NCI-H2227 (cell line): ENCODE measurements at regions not wholly inside any gene's neighbourhood (a gene's known extent, or its start where the extent isn't known, plus 50 kb on each side); places are given as distances from the start of the nearest gene placed in this dataset.

Experiments used
- DNase-seq: peaks from one replicate; lab custom pipeline; 2025; ENCODE audit not compliant: unreplicated experiment; lab: John Stamatoyannopoulos, UW

DNA sequence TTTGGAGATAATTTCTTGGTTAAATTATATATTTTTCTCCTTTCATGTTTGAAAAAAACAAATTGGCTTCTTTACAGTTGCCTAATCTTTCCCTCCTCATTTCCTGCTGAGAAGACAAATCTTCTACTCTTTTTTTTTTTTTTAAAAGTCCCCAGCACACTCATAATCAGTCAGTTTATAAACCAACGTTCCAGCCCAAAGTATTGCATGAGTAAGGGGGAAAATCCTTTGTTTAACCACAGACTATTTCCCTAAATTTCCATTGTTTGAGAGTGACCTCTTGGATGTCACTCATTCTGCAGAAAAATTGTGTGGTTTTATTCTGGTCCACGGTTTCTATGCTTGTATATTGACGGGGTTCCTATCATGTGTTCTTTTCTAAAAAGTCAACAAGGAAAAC, 55.1 kb upstream of the TLR4 start:
- no peak for DNase-seq

DNA sequence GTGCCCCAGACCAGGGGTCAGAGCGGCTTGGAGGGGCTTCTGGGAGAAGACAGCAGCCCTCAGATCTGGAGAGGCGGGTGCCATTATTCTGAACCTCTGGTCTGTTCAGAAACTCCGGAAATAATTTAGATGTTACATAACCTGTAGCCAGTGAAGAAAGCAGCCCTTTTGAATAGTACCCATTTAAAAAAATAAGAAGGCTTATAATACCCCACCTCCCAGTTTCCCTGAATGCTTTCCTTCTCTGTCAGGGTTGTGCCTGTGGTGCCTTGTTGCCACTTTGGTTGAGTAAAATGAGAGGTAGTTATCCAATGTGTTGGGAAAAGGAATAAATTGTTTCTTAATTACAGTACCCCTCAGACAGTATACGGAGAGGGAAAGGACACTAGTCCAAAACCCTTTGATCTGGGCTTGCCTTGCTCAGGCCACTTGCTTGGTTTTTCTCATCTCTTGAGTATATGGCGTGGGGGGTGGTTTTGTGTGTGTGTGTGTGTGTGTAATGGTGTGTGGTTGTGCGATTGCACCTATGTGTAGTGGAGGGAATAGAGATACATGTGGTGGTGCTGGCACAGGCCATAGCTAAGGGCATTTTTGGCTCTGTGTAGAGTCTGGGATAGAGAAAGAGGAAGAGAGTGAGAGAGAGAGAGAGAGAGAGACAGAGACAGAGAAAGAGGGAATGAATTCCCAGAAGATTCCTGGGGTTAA, 59.1 kb upstream of the TLR4 start:
- DNase-seq, result no peak

DNA sequence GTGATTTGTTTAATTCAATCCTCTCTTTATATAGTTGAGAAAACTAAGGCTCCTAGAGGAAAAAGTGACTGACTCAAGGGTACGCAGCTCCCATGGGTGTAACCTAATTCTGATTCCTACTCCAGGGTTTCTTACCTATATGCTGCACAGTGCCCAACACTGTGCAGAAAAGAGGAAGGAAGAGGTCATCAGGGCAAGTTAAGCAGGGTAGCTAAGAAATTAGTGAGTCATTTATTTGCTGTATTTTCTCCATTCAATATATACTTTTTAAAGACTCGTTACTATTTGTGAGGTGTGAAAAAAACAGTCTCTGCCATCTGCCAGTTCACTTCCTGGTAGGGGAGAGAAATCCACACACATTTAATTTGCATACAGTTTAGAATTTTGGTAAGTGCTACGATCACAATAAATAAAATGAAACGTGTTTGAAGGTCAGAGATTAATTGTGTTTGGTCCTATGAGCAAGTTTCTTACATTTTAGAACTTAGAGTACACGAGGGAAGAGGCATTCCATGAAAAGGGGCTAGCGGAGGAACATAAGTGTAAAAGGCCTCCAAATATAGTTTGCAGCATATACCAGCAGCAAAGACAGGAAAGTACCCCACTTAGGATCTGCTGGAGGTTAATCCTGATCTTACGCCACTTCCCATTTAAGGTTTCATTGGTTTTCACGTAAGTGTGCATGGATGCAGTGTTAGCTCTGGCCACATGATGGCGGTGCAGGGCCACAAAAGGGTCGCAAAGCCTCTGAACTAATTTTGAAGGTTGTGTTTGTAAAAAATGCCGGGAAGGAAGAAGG, 59.9 kb upstream of the TLR4 start:
- DNase-seq, result peak; percentile 83

DNA sequence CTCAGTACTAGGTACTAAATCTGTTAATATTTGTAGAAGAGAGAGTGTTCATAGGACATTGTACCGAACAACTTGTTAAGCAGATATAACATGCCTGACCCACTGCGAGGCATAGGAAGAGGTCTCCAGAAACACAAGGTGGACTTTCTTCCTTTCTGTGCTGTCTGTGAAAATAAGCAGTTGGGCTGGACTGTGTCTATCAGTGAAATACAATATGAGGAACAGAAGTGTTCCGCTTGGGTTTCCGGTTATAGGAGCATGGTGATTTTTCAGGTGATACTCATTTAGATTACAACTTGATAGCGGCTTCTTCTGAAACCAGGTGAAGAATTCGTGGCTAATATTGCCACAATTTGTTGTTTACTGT, 60.9 kb upstream of the TLR4 start:
- DNase-seq, result peak; percentile 25

DNA sequence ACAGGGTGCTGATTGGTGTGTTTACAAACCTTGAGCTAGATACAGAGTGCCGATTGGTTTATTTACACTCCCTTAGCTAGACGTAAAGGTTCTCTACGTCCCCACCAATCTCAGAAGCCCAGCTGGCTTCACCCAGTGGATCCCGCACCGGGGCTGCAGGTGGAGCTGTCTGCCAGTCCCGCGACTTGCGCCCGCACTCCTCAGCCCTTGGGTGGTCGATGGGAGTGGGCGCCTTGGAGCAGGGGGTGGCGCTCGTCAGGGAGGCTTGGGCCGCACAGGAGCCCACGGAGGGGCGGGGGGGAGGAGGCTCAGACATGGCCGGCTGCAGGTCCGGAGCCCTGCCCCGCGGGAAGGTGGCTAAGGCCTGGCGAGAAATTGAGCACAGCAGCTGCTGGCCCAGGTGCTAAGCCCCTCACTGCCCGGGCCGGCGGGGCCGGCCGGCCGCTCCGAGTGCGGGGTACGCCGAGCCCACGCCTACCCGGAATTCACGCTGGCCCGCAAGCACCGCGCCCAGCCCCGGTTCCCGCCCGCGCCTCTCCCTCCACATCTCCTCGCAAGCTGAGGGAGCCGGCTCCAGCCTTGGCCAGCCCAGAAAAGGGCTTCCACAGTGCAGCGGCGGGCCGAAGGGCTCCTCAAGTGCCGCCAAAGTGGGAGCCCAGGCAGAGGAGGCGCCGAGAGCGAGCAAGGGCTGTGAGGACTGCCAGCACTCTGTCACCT, 61.5 kb upstream of the TLR4 start:
- peak; percentile 46 for DNase-seq

GRCh38 chr9:117636681-117637080, 67.5 kb upstream of the TLR4 start:
- DNase-seq, result no peak

GRCh38 chr9:117625154-117625553, 79.0 kb upstream of the TLR4 start:
- no peak for DNase-seq

- no peak for DNase-seq
Observed at GRCh38 chr9:117624106-117624505, 80.1 kb upstream of the TLR4 start.

DNA sequence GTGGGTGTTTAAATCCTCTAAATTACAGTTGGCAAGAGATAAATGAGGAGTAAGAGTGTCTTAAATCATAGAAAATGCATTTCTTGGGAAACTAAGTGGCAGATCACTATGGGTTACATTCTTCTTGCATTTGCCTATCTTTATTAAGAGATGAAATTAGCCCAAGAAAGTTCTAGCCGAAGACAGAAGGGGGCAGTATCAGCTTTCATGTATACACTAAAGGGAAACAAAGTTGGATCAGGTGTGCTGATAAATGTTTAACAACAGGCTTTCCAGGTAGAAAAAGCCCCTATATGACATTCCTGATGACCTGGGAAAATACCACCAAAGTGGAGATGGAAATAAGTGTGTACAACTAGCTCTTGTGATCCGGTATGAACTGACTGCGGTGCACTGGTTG, 81.9 kb upstream of the TLR4 start:
- no peak for DNase-seq

DNA sequence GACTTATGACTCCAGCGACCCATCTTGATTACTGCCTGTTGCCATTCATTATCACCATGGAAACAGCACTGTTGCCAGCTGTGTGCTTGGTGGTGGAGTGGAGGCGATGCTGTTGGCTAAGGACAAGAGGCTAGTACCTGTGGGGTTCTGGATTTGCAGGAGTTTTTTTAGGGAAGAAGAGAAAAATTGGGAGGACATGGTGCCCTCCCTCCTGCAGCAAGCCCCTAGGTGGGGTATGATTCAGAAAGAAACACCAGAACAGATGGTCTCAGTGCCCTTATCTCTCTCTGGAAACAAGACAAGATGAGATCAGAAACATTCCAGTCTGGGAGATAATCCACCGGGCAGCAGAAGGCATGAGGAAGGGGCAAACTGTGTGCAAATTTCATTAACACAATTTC, 87.8 kb upstream of the TLR4 start:
- DNase-seq, result peak; percentile 72

DNA sequence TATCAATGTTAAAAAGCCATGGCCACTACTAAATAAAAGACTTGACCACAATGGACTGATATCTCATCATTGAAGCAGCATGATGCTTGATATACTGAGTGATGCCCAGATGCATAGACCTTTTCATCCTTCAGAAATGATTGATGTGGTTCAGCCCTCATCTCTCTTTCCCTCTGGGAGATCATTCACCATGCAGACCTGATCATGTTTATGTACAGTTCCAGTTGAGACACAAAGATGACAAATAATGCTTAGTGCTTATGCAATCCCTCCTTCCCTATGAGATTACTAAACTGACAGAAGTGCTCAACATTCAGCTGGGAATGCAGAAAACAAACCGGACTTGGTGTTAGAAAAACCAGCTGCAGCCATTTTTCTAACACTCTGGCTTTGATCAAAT, 91.9 kb upstream of the TLR4 start:
- DNase-seq, result peak; percentile 16

- peak; percentile 22 for DNase-seq
Observed at GRCh38 chr9:117597977-117598376, 106.2 kb upstream of the TLR4 start.

DNA sequence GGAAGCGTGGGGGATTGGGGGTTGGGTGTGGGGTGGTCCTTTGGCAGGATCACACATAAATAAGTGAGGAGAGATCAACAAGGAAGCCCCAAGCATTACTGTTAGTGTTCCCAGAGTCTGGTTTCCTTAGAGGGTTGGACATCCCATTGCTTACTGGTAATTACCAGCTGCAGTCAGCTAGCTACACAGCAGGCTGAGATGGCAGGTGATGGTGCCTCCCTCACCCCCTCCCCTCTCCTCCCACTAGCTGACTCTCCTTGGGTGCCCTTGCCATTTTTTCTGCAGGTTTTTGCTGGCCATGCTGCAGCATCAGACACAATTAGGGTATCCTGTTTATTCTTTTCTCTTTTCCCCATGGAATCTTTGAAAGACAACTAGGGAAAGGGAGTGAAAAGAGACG, 107.5 kb upstream of the TLR4 start:
- DNase-seq, result peak; percentile 90

- no peak for DNase-seq
Observed at GRCh38 chr9:117595650-117596049, 108.6 kb upstream of the TLR4 start.

DNA sequence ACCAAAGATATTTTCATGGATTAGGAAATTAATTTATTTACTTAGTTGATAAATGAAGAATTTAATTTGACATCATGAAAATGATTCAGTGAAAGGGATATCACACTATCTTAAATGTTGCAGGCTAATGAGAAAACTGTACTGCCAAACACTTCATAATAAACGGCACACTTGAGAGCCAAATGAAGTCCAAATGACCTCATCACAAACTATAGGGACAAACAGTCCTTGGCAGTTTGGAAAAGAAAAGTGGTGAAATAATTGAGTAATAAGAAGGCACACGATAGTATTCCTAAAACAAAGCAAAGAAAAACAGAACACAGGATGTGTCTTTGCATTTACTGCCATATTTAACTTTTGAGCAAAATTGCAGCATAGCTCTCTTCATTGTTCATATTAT, 116.9 kb upstream of the TLR4 start:
- no peak for DNase-seq

- no peak for DNase-seq
Observed at GRCh38 chr9:117574099-117574498, 130.1 kb upstream of the TLR4 start.

DNA sequence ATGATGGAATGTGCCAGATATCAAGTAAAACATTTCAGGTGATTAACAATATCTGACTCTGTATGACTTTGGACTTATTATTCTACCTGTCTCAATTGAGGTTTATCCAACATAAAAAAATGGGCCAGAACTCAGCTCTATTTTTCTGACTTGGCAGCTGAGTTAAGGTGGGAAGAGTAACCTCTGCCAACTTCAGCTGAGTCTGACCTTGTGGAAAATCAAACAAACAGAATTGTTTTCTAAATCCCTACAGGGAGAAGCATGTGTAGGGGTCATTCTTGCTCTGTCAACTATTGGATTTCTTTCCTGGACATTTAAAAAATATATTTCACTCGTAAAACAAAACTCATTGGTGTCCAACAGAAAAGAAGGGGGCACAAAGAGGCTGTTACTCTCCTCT, 139.4 kb upstream of the TLR4 start:
- DNase-seq, result no peak

DNA sequence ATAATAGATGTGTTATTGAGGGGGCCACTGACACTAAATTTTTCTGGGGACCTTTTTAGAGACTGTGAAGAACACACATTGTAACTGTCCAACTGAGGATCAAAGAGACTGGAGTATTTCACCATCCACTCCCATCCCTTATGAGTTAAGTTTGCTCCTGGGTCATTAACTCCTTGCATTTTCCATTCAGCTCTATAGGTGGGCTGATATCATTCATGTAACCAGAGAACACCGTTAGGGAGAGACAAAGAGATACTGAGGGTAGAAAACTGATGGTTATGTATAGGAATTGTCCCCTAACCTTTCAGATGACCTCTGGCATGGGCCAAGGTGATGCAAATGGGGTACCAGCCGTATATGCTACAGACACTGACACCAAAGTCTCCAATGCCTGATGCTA, 142.4 kb upstream of the TLR4 start:
- no peak for DNase-seq

- DNase-seq, result peak; percentile 20
Observed at GRCh38 chr9:117555964-117556629, 141.2 kb upstream of the ASTN2 start.

GRCh38 chr9:117552811-117553210, 138.0 kb upstream of the ASTN2 start:
- DNase-seq, result no peak

DNA sequence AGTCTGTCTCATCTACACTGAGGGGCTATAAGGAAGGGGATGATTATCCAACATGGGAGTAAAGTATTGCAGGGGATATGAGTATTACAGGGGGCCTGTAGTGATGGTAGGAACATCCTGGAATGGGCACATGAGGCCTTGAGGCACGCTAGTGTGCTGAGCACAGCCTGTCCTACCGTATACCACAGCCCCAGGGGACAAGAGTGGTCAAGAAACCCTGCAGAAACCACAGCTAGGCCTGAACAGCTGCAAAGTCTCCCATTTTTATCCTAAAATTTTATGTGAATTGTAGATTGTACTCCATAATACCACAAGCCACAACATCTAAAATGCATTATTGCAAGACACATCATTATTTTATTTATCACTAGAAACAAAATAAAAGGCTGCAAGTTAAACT, 136.3 kb upstream of the ASTN2 start:
- DNase-seq, result no peak

GRCh38 chr9:117549444-117549843, 134.6 kb upstream of the ASTN2 start:
- no peak for DNase-seq
